HCEC 1CT (cell line): ENCODE measurements at regions not wholly inside any gene's neighbourhood (a gene's known extent, or its start where the extent isn't known, plus 50 kb on each side); places are given as distances from the start of the nearest gene placed in this dataset.
"Not testable (repeated sequence)": the region's sequence is repeated elsewhere in the genome, so short reads cannot be mapped to it uniquely, and the experiment has no call there.

ENCODE experiments used
- DNase-seq: peaks from one replicate; pipeline ENCODE4 v3.0.0-alpha.2; 2017

- no peak for DNase-seq
These were observed 249.4 kb upstream of the USP24 start for GRCh38 chr1:55464550-55464949.

GRCh38 chr1:55463814-55464475 lies 248.8 kb upstream of the USP24 start:
- DNase-seq: no peak

GRCh38 chr1:55457874-55458273 lies 242.7 kb upstream of the USP24 start:
- no peak for DNase-seq

GRCh38 chr1:55456971-55457370 lies 241.8 kb upstream of the USP24 start:
- DNase-seq: no peak

- DNase-seq: peak; percentile 62
These were observed 233.1 kb upstream of the USP24 start for GRCh38 chr1:55448261-55448660.

- DNase-seq: peak; percentile 54
These were observed 232.3 kb upstream of the USP24 start for GRCh38 chr1:55447488-55447887.

- DNase-seq: peak; percentile 60
These were observed 231.2 kb upstream of the USP24 start for GRCh38 chr1:55446351-55446750.

GRCh38 chr1:55445416-55445815 lies 230.3 kb upstream of the USP24 start:
- DNase-seq: no peak

- DNase-seq: no peak
These were observed 229.5 kb upstream of the USP24 start for GRCh38 chr1:55444667-55445066.

- DNase-seq: peak; percentile 99
These were observed 228.2 kb upstream of the USP24 start for GRCh38 chr1:55443175-55443915.

GRCh38 chr1:55441489-55441888 lies 226.3 kb upstream of the USP24 start:
- no peak for DNase-seq

GRCh38 chr1:55437692-55438091 lies 222.5 kb upstream of the USP24 start:
- DNase-seq: no peak

- not testable (repeated sequence) for DNase-seq
These were observed 215.6 kb upstream of the USP24 start for GRCh38 chr1:55430720-55431119.

GRCh38 chr1:55430206-55430605 lies 215.0 kb upstream of the USP24 start:
- DNase-seq: not testable (repeated sequence)

GRCh38 chr1:55428944-55429931 lies 214.1 kb upstream of the USP24 start:
- DNase-seq: peak; percentile 98

- no peak for DNase-seq
These were observed 213.1 kb upstream of the USP24 start for GRCh38 chr1:55428231-55428630.

- no peak for DNase-seq
These were observed 212.4 kb upstream of the USP24 start for GRCh38 chr1:55427606-55428005.

GRCh38 chr1:55426619-55427018 lies 211.5 kb upstream of the USP24 start:
- DNase-seq: peak; percentile 31

GRCh38 chr1:55426156-55426555 lies 211.0 kb upstream of the USP24 start:
- DNase-seq: no peak

GRCh38 chr1:55425310-55425930 lies 210.3 kb upstream of the USP24 start:
- no peak for DNase-seq

- no peak for DNase-seq
These were observed 208.2 kb upstream of the USP24 start for GRCh38 chr1:55423376-55423775.

GRCh38 chr1:55420929-55421716 lies 206.0 kb upstream of the USP24 start:
- DNase-seq: no peak
